Skeletal muscle satellite cell (primary cell): ENCODE measurements at regions not wholly inside any gene's neighbourhood (a gene's known extent, or its start where the extent isn't known, plus 50 kb on each side); places are given as distances from the start of the nearest gene placed in this dataset.
"Not testable (repeated sequence)": the region's sequence is repeated elsewhere in the genome, so short reads cannot be mapped to it uniquely, and the experiment has no call there.

ENCODE experiments used
- H3K27me3 ChIP-seq: 2 replicates; pipeline ENCODE4 v1.7.0; 2013; ENCODE audit warnings: low read length; ENCODE audit not compliant: control insufficient read depth, insufficient read depth
- H3K36me3 ChIP-seq: 2 replicates; pipeline ENCODE4 v1.7.0; 2013; ENCODE audit warnings: mild to moderate bottlenecking, control low read depth, low read length; ENCODE audit not compliant: insufficient read depth
- H3K4me1 ChIP-seq: 2 replicates; pipeline ENCODE4 v1.7.0; 2013; ENCODE audit warnings: low read length; ENCODE audit not compliant: control insufficient read depth, insufficient read depth
- H3K4me2 ChIP-seq: 2 replicates; pipeline ENCODE4 v1.7.0; 2013; ENCODE audit warnings: mild to moderate bottlenecking, low read length
- H3K4me3 ChIP-seq: 2 replicates; pipeline ENCODE4 v1.7.0; 2013; ENCODE audit warnings: low read length
- H3K9ac ChIP-seq: 2 replicates; pipeline ENCODE4 v1.7.0; 2013; ENCODE audit warnings: mild to moderate bottlenecking, low read depth, low read length, moderate library complexity
- H3K9me3 ChIP-seq: replicated peaks from 2 replicates; pipeline ENCODE4 v1.7.0; 2013; ENCODE audit warnings: mild to moderate bottlenecking, control low read depth, low read length

DNA sequence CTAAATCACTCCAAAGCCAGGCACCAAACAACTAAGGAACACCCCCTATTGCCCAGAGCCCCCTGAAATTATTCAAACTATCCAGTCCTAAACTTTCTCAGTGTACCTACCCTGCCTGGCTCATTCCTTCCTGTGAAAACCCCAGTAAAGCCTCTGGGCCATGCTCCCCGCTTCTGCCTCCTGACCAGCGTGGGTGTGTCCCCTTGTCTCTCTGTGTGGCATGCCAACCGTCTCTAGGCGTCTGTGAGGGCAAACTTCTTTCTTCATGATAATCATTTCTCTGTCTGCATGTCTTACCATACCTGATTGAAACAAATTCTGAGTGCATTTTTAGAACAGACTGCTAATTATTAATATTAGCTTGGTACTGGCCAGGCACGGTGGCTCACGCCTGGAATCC lies 75.1 kb upstream of the EPCAM start:
- Histone ChIP-seq H3K9me3 (no peaks in the 10 kb centered on the region), H3K4me2 (no peak overlapping the region), H3K4me3 (no peak overlapping the region), H3K9ac (no peak overlapping the region), H3K36me3 (no peaks in the 10 kb centered on the region), H3K4me1 (peaks cover 9% of the 10 kb centered on the region), H3K27me3 (no peaks in the 10 kb centered on the region)

DNA sequence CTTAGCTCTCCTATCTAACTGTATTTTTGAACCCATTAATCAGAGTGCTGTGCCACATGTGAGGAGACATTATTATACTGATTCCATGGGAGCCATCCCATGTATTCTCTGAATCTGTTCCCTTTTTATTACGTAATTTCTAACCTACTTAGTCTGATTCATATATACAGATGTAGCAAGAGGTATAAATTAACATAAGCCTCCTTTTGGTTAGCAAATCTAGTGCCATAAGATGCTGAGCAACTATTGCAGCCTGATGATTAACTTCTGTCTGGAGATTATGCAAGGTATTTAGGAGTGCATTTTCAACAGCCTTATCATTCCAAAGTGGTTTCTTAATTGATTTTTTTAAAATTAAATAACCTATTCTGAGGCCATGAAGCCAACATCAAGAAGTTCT lies 80.2 kb upstream of the EPCAM start:
- H3K9ac ChIP-seq, result no peak overlapping the region
- H3K4me1 ChIP-seq, result peaks cover 25% of the 10 kb centered on the region
- no peaks in the 10 kb centered on the region for H3K36me3 ChIP-seq
- no peak overlapping the region for H3K4me2 ChIP-seq
- H3K9me3 ChIP-seq, result no peaks in the 10 kb centered on the region
- no peak overlapping the region for H3K4me3 ChIP-seq
- no peaks in the 10 kb centered on the region for H3K27me3 ChIP-seq

DNA sequence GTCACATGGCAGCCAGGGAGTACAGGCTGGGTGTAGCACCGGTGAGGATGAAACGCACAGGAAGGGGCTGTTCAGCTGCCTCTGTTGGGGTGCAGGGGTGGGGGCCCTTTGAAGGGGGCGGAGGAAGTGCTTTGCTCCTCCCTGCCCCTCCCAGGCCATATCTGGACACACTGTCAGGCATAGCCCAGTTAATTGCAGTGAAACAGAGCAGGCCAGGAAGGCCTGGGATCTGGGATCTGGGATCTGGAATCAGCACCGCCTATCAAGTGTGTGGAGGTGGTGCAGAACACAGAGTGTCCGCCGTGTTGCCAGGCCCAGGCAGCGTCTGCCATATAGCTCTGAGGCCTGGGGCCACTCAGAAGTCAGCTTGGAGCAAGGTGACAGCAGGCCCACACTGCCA lies 85.5 kb upstream of the EPCAM start:
- Histone ChIP-seq H3K36me3 (no peaks in the 10 kb centered on the region), H3K9me3 (no peaks in the 10 kb centered on the region), H3K4me2 (no peak overlapping the region), H3K9ac (no peak overlapping the region), H3K4me1 (peaks cover 15% of the 10 kb centered on the region), H3K27me3 (no peaks in the 10 kb centered on the region), H3K4me3 (no peak overlapping the region)

DNA sequence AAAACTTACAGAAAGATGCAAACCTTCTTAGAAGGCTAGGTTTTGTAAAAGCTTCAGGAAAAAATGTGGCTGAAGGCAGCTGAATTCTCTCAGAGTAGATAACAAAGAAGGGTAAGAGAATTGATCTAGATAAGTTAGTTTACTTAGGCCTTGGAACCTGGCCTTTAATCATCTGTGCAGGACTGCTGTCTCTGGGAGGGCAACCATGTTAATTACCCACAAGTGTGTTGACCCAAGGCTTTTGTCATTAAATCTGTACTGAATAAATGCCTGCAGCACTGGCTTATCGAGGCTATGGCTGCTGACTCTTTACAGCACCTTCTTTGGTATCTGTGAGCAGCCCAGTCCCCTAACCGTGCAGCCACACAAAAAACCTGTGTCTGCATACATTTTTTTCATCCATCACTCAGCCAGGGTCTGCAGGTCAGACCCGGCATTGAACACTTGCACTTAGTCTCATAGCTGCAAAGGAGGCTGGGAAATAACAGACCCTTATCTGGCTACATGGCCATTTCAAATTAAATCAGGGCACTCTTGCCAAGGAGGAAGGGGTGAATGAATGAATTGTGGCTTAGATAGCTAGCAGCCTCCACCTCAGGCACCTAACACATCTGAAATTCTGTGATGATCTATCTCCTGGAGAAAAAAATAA lies 86.4 kb upstream of the EPCAM start:
- Histone ChIP-seq H3K4me2 (no peak overlapping the region), H3K9ac (no peak overlapping the region), H3K9me3 (no peaks in the 10 kb centered on the region), H3K36me3 (no peaks in the 10 kb centered on the region), H3K27me3 (no peaks in the 10 kb centered on the region), H3K4me3 (no peak overlapping the region), H3K4me1 (peaks cover 6% of the 10 kb centered on the region)

DNA sequence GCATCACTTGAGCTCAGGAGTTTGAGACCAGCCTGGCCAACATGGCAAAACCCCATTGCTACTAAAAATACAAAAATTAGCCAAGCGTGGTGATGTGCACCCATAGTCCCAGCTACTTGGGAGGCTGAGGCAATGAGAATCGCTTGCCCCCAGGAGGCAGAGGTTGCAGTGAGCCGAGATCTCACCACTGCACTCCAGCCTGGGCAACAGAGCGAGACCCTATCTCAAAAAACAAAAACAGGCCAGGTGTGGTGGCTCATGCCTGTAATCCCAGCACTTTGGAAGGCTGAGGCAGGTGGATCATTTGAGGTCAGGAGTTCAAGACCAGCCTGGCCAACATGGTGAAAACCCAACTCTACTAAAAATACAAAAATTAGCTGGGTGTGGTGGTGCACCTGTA lies 89.6 kb upstream of the EPCAM start:
- not testable (repeated sequence) for H3K4me2 ChIP-seq, H3K4me1 ChIP-seq, H3K36me3 ChIP-seq

DNA sequence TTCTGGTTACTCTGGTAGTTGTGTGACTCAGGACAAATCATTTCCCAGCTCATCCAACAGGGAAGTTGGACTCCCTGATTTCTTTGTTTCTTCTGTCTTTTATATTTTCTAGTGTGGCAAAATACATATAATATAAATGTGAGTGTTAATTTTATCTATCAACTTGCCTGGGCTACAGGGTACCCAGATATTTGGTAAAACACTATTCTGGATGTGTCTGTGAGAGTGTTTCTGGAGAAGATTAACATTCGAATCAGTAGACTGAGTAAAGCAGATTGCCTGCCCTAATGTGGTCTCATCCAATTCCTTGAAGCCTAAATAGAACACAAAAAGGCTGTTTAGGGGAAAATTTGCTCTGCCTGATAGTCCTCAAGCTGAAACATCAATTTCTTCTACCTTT lies 91.1 kb upstream of the EPCAM start:
- Histone ChIP-seq H3K4me2 (no peak overlapping the region), H3K9ac (no peak overlapping the region), H3K4me3 (no peak overlapping the region), H3K36me3 (no peaks in the 10 kb centered on the region), H3K9me3 (no peaks in the 10 kb centered on the region), H3K4me1 (peaks cover 6% of the 10 kb centered on the region), H3K27me3 (no peaks in the 10 kb centered on the region)

More for the DNA sequence above, 89.6 kb upstream of the EPCAM start:
- not testable (repeated sequence) for H3K9ac ChIP-seq, H3K27me3 ChIP-seq, H3K4me3 ChIP-seq, H3K9me3 ChIP-seq

DNA sequence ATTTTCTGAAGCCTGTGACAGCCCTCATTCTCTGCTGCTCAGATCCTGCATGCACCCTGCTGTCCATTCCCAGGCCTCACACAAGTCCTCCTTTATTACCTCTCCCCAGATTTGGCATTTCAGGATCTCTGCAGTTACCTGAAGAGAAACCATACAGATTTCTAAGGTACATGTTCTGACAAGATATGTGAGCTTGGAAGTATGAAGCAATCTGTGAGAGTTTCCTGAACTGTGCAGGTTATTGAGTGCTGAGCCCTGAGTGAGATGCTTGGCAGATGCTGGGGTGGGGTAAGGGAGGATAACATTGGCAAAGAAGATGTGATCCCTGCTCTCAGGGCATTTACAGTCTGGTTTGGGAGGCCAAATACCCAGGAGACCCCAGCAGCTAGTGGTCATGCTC lies 91.9 kb upstream of the EPCAM start:
- Histone ChIP-seq H3K4me1 (peaks cover 13% of the 10 kb centered on the region), H3K27me3 (no peaks in the 10 kb centered on the region), H3K9me3 (no peaks in the 10 kb centered on the region), H3K4me3 (no peak overlapping the region), H3K4me2 (no peak overlapping the region), H3K36me3 (no peaks in the 10 kb centered on the region), H3K9ac (no peak overlapping the region)

DNA sequence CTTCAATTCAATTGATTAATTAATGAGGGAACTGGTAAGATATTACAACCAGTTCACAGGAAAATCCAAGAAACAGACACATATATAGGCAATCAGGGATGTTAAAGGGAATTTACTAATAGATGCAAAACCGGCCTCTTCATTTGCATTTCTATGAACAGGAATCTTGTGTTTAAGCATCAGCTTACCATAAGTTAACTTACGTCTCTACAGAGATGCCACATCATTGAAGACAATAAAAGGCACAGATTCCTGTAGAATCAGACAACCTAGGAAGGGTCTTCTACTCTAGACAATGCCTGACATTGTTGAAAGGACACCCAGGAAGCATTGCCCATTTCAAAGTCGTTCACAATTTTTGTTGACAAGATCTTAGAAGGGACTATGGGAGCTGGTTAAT lies 93.0 kb upstream of the EPCAM start:
- H3K36me3 ChIP-seq, result no peaks in the 10 kb centered on the region
- H3K9ac ChIP-seq, result no peak overlapping the region
- H3K4me3 ChIP-seq, result no peak overlapping the region
- no peak overlapping the region for H3K4me2 ChIP-seq
- no peaks in the 10 kb centered on the region for H3K27me3 ChIP-seq
- H3K4me1 ChIP-seq, result peaks cover 19% of the 10 kb centered on the region
- no peaks in the 10 kb centered on the region for H3K9me3 ChIP-seq

DNA sequence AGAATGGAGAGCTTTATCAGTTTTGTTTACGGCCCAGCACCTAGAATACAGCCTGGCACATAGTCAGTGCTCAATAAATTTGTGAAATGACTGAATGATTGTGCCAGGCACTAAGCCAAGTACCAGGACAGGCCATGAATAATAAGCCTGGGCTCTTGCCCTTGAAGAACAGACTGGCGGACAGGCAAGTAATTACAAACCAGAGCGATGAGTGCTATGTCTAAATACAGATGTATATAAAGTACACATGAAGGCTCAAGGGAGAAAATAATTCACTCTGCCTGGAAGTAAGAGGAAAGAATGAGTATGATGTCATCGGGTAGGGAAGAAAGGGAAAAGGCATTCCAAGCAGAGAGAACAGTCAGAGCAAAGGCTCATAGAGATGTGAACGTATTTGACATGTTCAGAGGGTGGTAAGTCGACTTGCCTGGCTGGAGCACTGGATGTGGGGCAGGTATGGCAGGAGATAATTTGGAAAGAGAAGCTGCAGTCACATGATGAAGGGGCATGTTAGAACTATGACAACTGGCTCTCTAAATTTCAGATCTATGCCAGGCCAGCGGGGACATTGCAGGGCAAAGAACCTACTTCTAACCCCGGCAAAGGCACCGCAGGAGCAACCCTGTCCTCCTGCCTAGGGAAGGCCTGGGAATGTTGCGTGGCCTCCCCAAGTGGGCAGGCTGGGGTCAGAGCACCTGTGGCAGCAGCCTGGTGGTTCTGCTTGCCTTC lies 94.9 kb upstream of the EPCAM start:
- H3K4me3 ChIP-seq, result no peak overlapping the region
- no peaks in the 10 kb centered on the region for H3K9me3 ChIP-seq
- H3K9ac ChIP-seq, result no peak overlapping the region
- no peaks in the 10 kb centered on the region for H3K36me3 ChIP-seq
- H3K4me2 ChIP-seq, result no peak overlapping the region
- H3K4me1 ChIP-seq, result peaks cover 31% of the 10 kb centered on the region
- H3K27me3 ChIP-seq, result no peaks in the 10 kb centered on the region

DNA sequence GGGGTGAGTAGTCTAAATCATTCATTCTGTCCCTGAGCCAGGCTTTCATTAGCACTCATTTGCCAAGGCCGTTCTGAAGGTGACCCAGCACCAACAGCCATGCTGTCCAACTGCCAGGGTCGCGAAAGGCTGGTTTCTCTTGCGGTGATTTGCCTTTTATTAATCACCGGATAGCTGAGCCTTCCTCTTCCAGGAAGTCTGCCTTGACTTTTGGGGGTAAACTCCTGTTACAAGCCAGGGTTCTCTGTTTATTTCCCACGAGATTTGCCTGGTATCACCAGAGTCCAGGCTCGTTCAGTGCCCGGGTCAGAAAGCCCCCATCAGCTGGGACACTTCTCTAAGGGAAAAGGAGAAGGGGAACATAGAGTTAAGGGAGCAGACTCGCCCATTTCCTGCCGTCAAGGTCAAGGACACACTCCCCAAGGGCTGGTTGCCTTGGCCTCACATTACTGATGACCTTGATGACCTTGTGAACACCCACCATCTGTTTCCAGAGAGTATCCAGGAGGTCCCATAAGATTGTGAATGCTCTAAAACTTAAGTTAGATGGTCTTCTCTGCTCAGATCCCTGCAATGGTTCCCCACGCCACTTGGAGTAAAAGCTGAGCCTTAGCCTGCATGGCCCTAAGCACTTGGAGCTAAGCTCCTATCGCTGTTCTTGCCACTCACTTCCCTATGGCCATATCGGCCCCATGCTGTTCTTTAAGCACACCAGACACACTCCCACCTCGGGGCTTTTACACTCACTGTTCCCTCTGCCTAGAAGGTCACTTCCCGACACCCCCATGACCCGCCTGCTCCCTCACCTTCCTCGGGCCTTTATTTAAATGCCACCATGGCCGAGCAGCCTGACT lies 96.0 kb upstream of the EPCAM start:
- Histone ChIP-seq H3K27me3 (no peaks in the 10 kb centered on the region), H3K4me2 (peak overlapping the region; percentile 81), H3K4me1 (peaks cover 36% of the 10 kb centered on the region), H3K4me3 (peak overlapping the region; percentile 65), H3K9ac (peak overlapping the region; percentile 68), H3K36me3 (no peaks in the 10 kb centered on the region), H3K9me3 (no peaks in the 10 kb centered on the region)

DNA sequence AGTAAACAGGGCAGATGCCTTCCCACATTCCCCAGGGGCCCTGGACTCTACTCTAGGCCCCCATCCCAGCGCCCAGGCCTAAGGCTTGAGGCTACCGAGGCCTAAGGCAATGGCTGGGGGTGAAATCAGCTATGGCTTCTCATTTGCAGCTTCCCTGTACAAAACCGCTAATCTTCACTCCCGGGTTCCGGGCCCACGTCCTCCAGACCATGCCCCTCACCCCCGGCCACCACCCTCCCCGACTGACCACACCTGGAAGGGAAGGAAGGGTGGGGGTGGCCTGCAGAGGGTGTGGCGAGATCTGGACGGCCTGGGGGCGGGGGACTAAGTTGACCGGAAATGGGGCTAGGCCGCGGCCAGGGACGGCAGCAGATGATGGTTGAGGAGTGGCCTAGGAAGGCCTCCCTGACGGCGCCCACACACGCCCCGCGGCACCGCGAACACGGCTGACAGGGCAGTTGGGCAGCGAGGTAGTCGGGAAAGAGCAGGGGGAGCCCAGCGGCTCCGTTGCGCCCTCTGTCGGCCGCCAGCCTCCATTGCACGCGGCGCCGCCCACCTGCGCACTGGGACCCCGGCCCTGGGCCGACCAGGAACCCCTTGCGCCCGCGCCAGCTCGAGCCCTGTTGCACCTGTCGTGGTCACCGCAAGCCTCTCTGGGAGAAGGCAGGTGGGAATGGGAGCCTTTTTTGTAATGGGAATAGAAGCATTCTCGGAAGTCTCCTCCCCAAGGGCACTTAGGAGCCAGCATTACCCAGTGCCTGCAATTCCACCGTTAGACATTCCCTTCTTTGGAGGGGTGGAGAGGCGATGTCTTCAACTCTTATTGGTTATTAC lies 95.9 kb upstream of the CALM2 start:
- Histone ChIP-seq H3K27me3 (no peaks in the 10 kb centered on the region), H3K4me3 (peak overlapping the region; percentile 65), H3K4me1 (peaks cover 36% of the 10 kb centered on the region), H3K9me3 (no peaks in the 10 kb centered on the region), H3K4me2 (peak overlapping the region; percentile 81), H3K36me3 (no peaks in the 10 kb centered on the region), H3K9ac (peak overlapping the region; percentile 68)
